HepG2 (cell line): ENCODE measurements at regions not wholly inside any gene's neighbourhood (a gene's known extent, or its start where the extent isn't known, plus 50 kb on each side); places are given as distances from the start of the nearest gene placed in this dataset.

ENCODE experiments used
- CCDC6 ChIP-seq: sonication (generic); formaldehyde crosslinking; IDR thresholded peaks from 2 replicates; pipeline ENCODE4 v1.8.1; 2022; ENCODE audit warnings: mild to moderate bottlenecking, missing genetic modification reagents, moderate library complexity
- CHD4 ChIP-seq: fragments of 200-600 bp; sonication (generic); IDR thresholded peaks from 2 replicates; pipeline ENCODE4 v1.7.0; 2017; ENCODE audit warnings: mild to moderate bottlenecking, low read length, borderline replicate concordance
- CREB1 ChIP-seq, 2 experiments: fragments of 450-650 bp in 1 of 2; IDR thresholded peaks; 2 replicates each; pipeline ENCODE4 v1.6.1; 2016 to 2017; ENCODE audit warnings: control low read depth in 1 of 2, mild to moderate bottlenecking in 1 of 2, missing compliant biosample characterization in 1 of 2, missing genetic modification characterization in 1 of 2
- ELF4 ChIP-seq: sonication (generic); formaldehyde crosslinking; IDR thresholded peaks from 2 replicates; pipeline ENCODE4 v1.5.0; 2020; ENCODE audit warnings: missing genetic modification reagents, mild to moderate bottlenecking, moderate library complexity, borderline replicate concordance
- FOXA1 ChIP-seq, 2 experiments: fragments of 450-650 bp in 1 of 2; sonication (generic) in 1 of 2; formaldehyde crosslinking in 1 of 2; IDR thresholded peaks; 2 replicates each; pipeline versions ENCODE4 v1.4.0 to v1.6.1; 2016 to 2020; ENCODE audit warnings: missing genetic modification reagents in 1 of 2
- FOXA3 ChIP-seq: IDR thresholded peaks from 2 replicates; pipeline ENCODE4 v1.6.1; 2016; ENCODE audit warnings: missing genetic modification reagents, missing compliant biosample characterization
- GATAD2A ChIP-seq: IDR thresholded peaks from 2 replicates; pipeline ENCODE4 v1.6.1; 2016
- HMGXB3 ChIP-seq: sonication (generic); formaldehyde crosslinking; IDR thresholded peaks from 2 replicates; pipeline ENCODE4 v1.4.0; 2020; ENCODE audit warnings: missing genetic modification reagents, borderline replicate concordance
- HOXA9 ChIP-seq: sonication (generic); formaldehyde crosslinking; IDR thresholded peaks from 2 replicates; pipeline ENCODE4 v1.8.1; 2022; ENCODE audit warnings: missing genetic modification reagents, mild to moderate bottlenecking, moderate library complexity, borderline replicate concordance
- PAXIP1 ChIP-seq: sonication (generic); formaldehyde crosslinking; conservative IDR thresholded peaks from 2 replicates; pipeline ENCODE4 v1.4.0; 2020; ENCODE audit warnings: mild to moderate bottlenecking, missing genetic modification reagents, moderate library complexity
- POGZ ChIP-seq: sonication (generic); formaldehyde crosslinking; IDR thresholded peaks from 2 replicates; pipeline ENCODE4 v1.4.0; 2020; ENCODE audit warnings: mild to moderate bottlenecking, missing genetic modification reagents
- RFX1 ChIP-seq: fragments of 450-650 bp; IDR thresholded peaks from 2 replicates; pipeline ENCODE4 v1.6.1; 2017
- RXRA ChIP-seq: sonication (generic); formaldehyde crosslinking; IDR thresholded peaks from 2 replicates; pipeline ENCODE4 v1.5.1; 2020; ENCODE audit warnings: missing genetic modification reagents
- SKI ChIP-seq: fragments of 450-650 bp; IDR thresholded peaks from one replicate; pipeline ENCODE4 v1.6.1; 2018; ENCODE audit warnings: mild to moderate bottlenecking; ENCODE audit not compliant: partially characterized antibody
- SP4 ChIP-seq: sonication (generic); formaldehyde crosslinking; IDR thresholded peaks from 2 replicates; pipeline ENCODE4 v1.8.1; 2023; ENCODE audit warnings: mild to moderate bottlenecking, missing genetic modification reagents
- ZNF20 ChIP-seq: sonication (generic); formaldehyde crosslinking; IDR thresholded peaks from 2 replicates; pipeline ENCODE4 v1.4.0; 2020; ENCODE audit warnings: mild to moderate bottlenecking, moderate library complexity, missing genetic modification reagents
- ZNF431 ChIP-seq: sonication (generic); formaldehyde crosslinking; IDR thresholded peaks from 2 replicates; pipeline ENCODE4 v1.9.0; 2022; ENCODE audit warnings: missing genetic modification reagents, low read depth, mild to moderate bottlenecking, borderline replicate concordance
- ZNF749 ChIP-seq: sonication (generic); formaldehyde crosslinking; IDR thresholded peaks from 2 replicates; pipeline ENCODE4 v1.8.0; 2022; ENCODE audit warnings: mild to moderate bottlenecking, missing genetic modification reagents, moderate library complexity, borderline replicate concordance
- TF ChIP-seq, protein P1 (sequence below): sonication (generic); formaldehyde crosslinking; IDR thresholded peaks from 2 replicates; pipeline ENCODE4 v1.8.0; 2022; ENCODE audit warnings: missing genetic modification reagents, mild to moderate bottlenecking, moderate library complexity, borderline replicate concordance

GRCh38 chr5:116858705-116859333 lies 284.2 kb upstream of the SEMA6A start (continued):
- TF ChIP-seq PAXIP1 (CRISPR knock-in tag) (peak; percentile 82), CHD4 (no peak), RXRA (CRISPR knock-in tag) (peak; percentile 41; the same call in 1 of the 2 replicates), CCDC6 (no peak), GATAD2A (peak; percentile 70), HMGXB3 (CRISPR knock-in tag) (no peak), ZNF20 (CRISPR knock-in tag) (no peak), CREB1 (IDR thresholded peaks at IDR 0.05) (0 out of 2 replicates have a peak, but pooled peaks have one; percentile 5), CREB1 (CRISPR knock-in tag; IDR thresholded peaks at IDR 0.05) (peak; percentile 54; the same call in 1 of the 2 replicates), RFX1 (no peak), ELF4 (CRISPR knock-in tag) (no peak), ZNF749 (CRISPR knock-in tag) (no peak), HOXA9 (CRISPR knock-in tag) (no peak), SP4 (CRISPR knock-in tag) (no peak), FOXA1 (IDR thresholded peaks at IDR 0.05) (no peak), FOXA1 (CRISPR knock-in tag; IDR thresholded peaks at IDR 0.05) (peak; percentile 78), SKI (no peak), FOXA3 (CRISPR knock-in tag) (peak; percentile 80), POGZ (CRISPR knock-in tag) (peak; percentile 41), ZNF431 (CRISPR knock-in tag) (no peak)
- TF ChIP-seq, protein P1, sequence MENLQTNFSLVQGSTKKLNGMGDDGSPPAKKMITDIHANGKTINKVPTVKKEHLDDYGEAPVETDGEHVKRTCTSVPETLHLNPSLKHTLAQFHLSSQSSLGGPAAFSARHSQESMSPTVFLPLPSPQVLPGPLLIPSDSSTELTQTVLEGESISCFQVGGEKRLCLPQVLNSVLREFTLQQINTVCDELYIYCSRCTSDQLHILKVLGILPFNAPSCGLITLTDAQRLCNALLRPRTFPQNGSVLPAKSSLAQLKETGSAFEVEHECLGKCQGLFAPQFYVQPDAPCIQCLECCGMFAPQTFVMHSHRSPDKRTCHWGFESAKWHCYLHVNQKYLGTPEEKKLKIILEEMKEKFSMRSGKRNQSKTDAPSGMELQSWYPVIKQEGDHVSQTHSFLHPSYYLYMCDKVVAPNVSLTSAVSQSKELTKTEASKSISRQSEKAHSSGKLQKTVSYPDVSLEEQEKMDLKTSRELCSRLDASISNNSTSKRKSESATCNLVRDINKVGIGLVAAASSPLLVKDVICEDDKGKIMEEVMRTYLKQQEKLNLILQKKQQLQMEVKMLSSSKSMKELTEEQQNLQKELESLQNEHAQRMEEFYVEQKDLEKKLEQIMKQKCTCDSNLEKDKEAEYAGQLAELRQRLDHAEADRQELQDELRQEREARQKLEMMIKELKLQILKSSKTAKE (CRISPR knock-in tag): peak; percentile 20; the same call in 1 of the 2 replicates
